H9 (cell line): ENCODE measurements at regions not wholly inside any gene's neighbourhood (a gene's known extent, or its start where the extent isn't known, plus 50 kb on each side); places are given as distances from the start of the nearest gene placed in this dataset.

Experiments used
- DNase-seq: peaks from one replicate; pipeline ENCODE4 v3.0.0-alpha.2; 2017
- H2AFZ ChIP-seq: one replicate; pipeline ENCODE4 v1.6.1; 2013; ENCODE audit warnings: mild to moderate bottlenecking, low read length, control low read depth, moderate library complexity
- H2AK5ac ChIP-seq: 2 replicates; pipeline ENCODE4 v1.6.1; 2013; ENCODE audit warnings: low read length, control low read depth, mixed read lengths; ENCODE audit not compliant: insufficient read length
- H2BK120ac ChIP-seq: one replicate; pipeline ENCODE4 v1.6.1; 2013; ENCODE audit warnings: low read depth, mild to moderate bottlenecking, low read length, control low read depth, inconsistent platforms; ENCODE audit not compliant: poor library complexity, severe bottlenecking
- H2BK12ac ChIP-seq: 2 replicates; pipeline ENCODE4 v1.6.1; 2013; ENCODE audit warnings: low read length, control low read depth, mixed read lengths, low read depth; ENCODE audit not compliant: insufficient read length
- H2BK15ac ChIP-seq: 2 replicates; pipeline ENCODE4 v1.6.1; 2013; ENCODE audit warnings: low read depth, low read length, control low read depth
- H2BK20ac ChIP-seq: one replicate; pipeline ENCODE4 v1.6.1; 2013; ENCODE audit warnings: low read depth, mild to moderate bottlenecking, low read length, control low read depth, inconsistent platforms; ENCODE audit not compliant: poor library complexity, severe bottlenecking
- H2BK5ac ChIP-seq: 2 replicates; pipeline ENCODE4 v1.6.1; 2013; ENCODE audit warnings: low read length, control low read depth, mixed read lengths; ENCODE audit not compliant: insufficient read length
- H3K14ac ChIP-seq: 2 replicates; pipeline ENCODE4 v1.6.1; 2013; ENCODE audit warnings: low read length, control low read depth; ENCODE audit not compliant: insufficient read depth
- H3K18ac ChIP-seq: 2 replicates; pipeline ENCODE4 v1.6.1; 2013; ENCODE audit warnings: low read depth, mild to moderate bottlenecking, mixed read lengths, low read length, control low read depth; ENCODE audit not compliant: insufficient read length
- H3K23ac ChIP-seq: 2 replicates; pipeline ENCODE4 v1.6.1; 2013; ENCODE audit warnings: low read length, control low read depth, mixed read lengths, low read depth; ENCODE audit not compliant: insufficient read length
- H3K23me2 ChIP-seq: 2 replicates; pipeline ENCODE4 v1.6.1; 2013; ENCODE audit warnings: low read depth, mild to moderate bottlenecking, mixed read lengths, low read length, control low read depth; ENCODE audit not compliant: insufficient read length, poor library complexity, severe bottlenecking
- H3K27ac ChIP-seq: 2 replicates; pipeline ENCODE4 v1.5.1; 2013; ENCODE audit warnings: low read length, control low read depth, mixed read lengths, low read depth; ENCODE audit not compliant: insufficient read length
- H3K27me3 ChIP-seq: 2 replicates; pipeline ENCODE4 v1.6.1; 2013; ENCODE audit warnings: low read length, control low read depth, inconsistent platforms; ENCODE audit not compliant: insufficient read depth
- H3K4ac ChIP-seq: 2 replicates; pipeline ENCODE4 v1.6.1; 2013; ENCODE audit warnings: low read depth, mild to moderate bottlenecking, control low read depth, inconsistent platforms, low read length, moderate library complexity
- H3K4me1 ChIP-seq: 2 replicates; pipeline ENCODE4 v1.6.1; 2013; ENCODE audit warnings: low read length, control low read depth, inconsistent platforms; ENCODE audit not compliant: insufficient read depth
- H3K4me2 ChIP-seq: 2 replicates; pipeline ENCODE4 v1.6.1; 2013; ENCODE audit warnings: low read length, control low read depth, mixed read lengths; ENCODE audit not compliant: insufficient read length, insufficient read depth
- H3K56ac ChIP-seq: 2 replicates; pipeline ENCODE4 v1.6.1; 2013; ENCODE audit warnings: low read depth, mild to moderate bottlenecking, mixed read lengths, low read length, control low read depth; ENCODE audit not compliant: insufficient read length
- H3K79me1 ChIP-seq: 2 replicates; pipeline ENCODE4 v1.6.1; 2013; ENCODE audit warnings: low read depth, mild to moderate bottlenecking, moderate library complexity, low read length, control low read depth, inconsistent platforms; ENCODE audit not compliant: insufficient read depth, poor library complexity, severe bottlenecking
- H3K79me2 ChIP-seq: 2 replicates; pipeline ENCODE4 v1.6.1; 2013; ENCODE audit warnings: low read length, control low read depth, inconsistent platforms; ENCODE audit not compliant: insufficient read depth
- H3K9ac ChIP-seq: 2 replicates; pipeline ENCODE4 v1.6.1; 2013; ENCODE audit warnings: low read length, control low read depth, mixed read lengths; ENCODE audit not compliant: insufficient read length; ENCODE audit errors: extremely low read depth
- H3K9me3 ChIP-seq: one replicate; pipeline ENCODE4 v1.6.1; 2013; ENCODE audit warnings: low read depth, low read length, inconsistent platforms; ENCODE audit not compliant: control insufficient read depth
- H3T11ph ChIP-seq: one replicate; pipeline ENCODE4 v1.6.1; 2013; ENCODE audit warnings: mild to moderate bottlenecking, low read length, control low read depth, inconsistent platforms
- H4K20me1 ChIP-seq: one replicate; pipeline ENCODE4 v1.6.1; 2013; ENCODE audit not compliant: control insufficient read depth, insufficient read length, insufficient read depth
- H4K5ac ChIP-seq: 2 replicates; pipeline ENCODE4 v1.6.1; 2013; ENCODE audit warnings: low read depth, mild to moderate bottlenecking, mixed read lengths, low read length, control low read depth; ENCODE audit not compliant: insufficient read length
- H4K8ac ChIP-seq: replicated peaks from 2 replicates; pipeline ENCODE4 v1.6.1; 2013; ENCODE audit warnings: low read length, control low read depth, mixed read lengths, low read depth; ENCODE audit not compliant: insufficient read length
- H4K91ac ChIP-seq: 2 replicates; pipeline ENCODE4 v1.6.1; 2013; ENCODE audit warnings: low read depth, mild to moderate bottlenecking, moderate library complexity, mixed read lengths, low read length, control low read depth; ENCODE audit not compliant: insufficient read length
- H3K27ac Mint-ChIP-seq, 3 experiments: 2 replicates in 2 of 3; 3 replicates in 1 of 3; pipeline ENCODE4 v1.8.0; 2020 to 2021; ENCODE audit warnings: mixed read lengths in 3 of 3, mild to moderate bottlenecking in 1 of 3, moderate library complexity in 1 of 3
- H3K27me3 Mint-ChIP-seq: 2 replicates; pipeline ENCODE4 v1.8.0; 2021; ENCODE audit warnings: low read depth, mild to moderate bottlenecking, moderate library complexity, mixed read lengths
- H3K36me3 Mint-ChIP-seq, 3 experiments: 2 replicates in 2 of 3; 3 replicates in 1 of 3; pipeline ENCODE4 v1.8.0; 2020 to 2021; ENCODE audit warnings: low read depth in 3 of 3, mixed read lengths in 3 of 3; ENCODE audit not compliant: insufficient read depth in 1 of 3
- H3K4me1 Mint-ChIP-seq, 2 experiments: 2 replicates each; pipeline ENCODE4 v1.8.0; 2020; ENCODE audit warnings: mixed read lengths in 2 of 2
- H3K4me3 Mint-ChIP-seq, 2 experiments: 2 replicates in 1 of 2; 3 replicates in 1 of 2; pipeline ENCODE4 v1.8.0; 2020 to 2021; ENCODE audit warnings: mild to moderate bottlenecking in 2 of 2, mixed read lengths in 2 of 2, moderate library complexity in 1 of 2
- H3K9me3 Mint-ChIP-seq, 2 experiments: 2 replicates in 1 of 2; 3 replicates in 1 of 2; pipeline ENCODE4 v1.8.0; 2020; ENCODE audit warnings: mild to moderate bottlenecking in 2 of 2, mixed read lengths in 2 of 2, moderate library complexity in 1 of 2
- CTCF ChIP-seq: fragments of 200-600 bp; sonication (generic); conservative IDR thresholded peaks from 3 replicates; pipeline ENCODE4 v1.8.0; 2021; ENCODE audit warnings: antibody characterized with exemption, mild to moderate bottlenecking
- WGBS: extraction: QIAGEN DNeasy Blood & Tissue Kit; methylation state at CpG from one replicate; pipeline ENCODE4 v1.1.7; 2013; ENCODE audit warnings: missing lambda C conversion rate, low lambda C conversion rate, mixed read lengths; ENCODE audit not compliant: insufficient read length; ENCODE audit errors: extremely low coverage; 5-methylcytosine and 5-hydroxymethylcytosine counted together

GRCh38 chr2:58515827-58516573 is 274.9 kb upstream of the FANCL start:
- Histone ChIP-seq H2AK5ac (no peak overlapping the region), H3K18ac (no peak overlapping the region), H3K4ac (no peak overlapping the region), H4K8ac (no peak overlapping the region), H2BK20ac (no peak overlapping the region), H2BK12ac (no peak overlapping the region), H3T11ph (no peak overlapping the region), H4K5ac (no peak overlapping the region), H3K79me2 (no peaks in the 10 kb centered on the region), H3K4me2 (no peak overlapping the region), H3K23ac (no peak overlapping the region), H3K23me2 (no peaks in the 10 kb centered on the region), H3K27me3 (no peaks in the 10 kb centered on the region), H2BK120ac (no peak overlapping the region), H3K9ac (no peak overlapping the region), H2AFZ (no peak overlapping the region), H3K14ac (no peak overlapping the region), H2BK15ac (no peak overlapping the region), H4K20me1 (no peaks in the 10 kb centered on the region), H3K4me1 (no peaks in the 10 kb centered on the region), H3K27ac (no peak overlapping the region), H3K79me1 (no peaks in the 10 kb centered on the region), H2BK5ac (no peak overlapping the region), H3K56ac (no peak overlapping the region), H3K9me3 (no peaks in the 10 kb centered on the region), H4K91ac (no peak overlapping the region)
- peaks cover 25 to 28% of the 10 kb centered on the region in 2 experiments for H3K4me1 Mint-ChIP-seq
- H3K36me3 Mint-ChIP-seq = no peaks in the 10 kb centered on the region
- TF ChIP-seq CTCF = no peak
- no peak for DNase-seq
- no peak overlapping the region for H3K4me3 Mint-ChIP-seq
- WGBS = no CpG with 5 or more reads among the region's 2 CpGs
- H3K27me3 Mint-ChIP-seq = no peaks in the 10 kb centered on the region
- H3K27ac Mint-ChIP-seq = no peak overlapping the region
- no peaks in the 10 kb centered on the region for H3K9me3 Mint-ChIP-seq
